NCI-H524 treated with DMSO at 0.1 percent for 48 hours (cell line): ENCODE measurements at regions not wholly inside any gene's neighbourhood (a gene's known extent, or its start where the extent isn't known, plus 50 kb on each side); places are given as distances from the start of the nearest gene placed in this dataset.

Experiments used
- DNase-seq: peaks from one replicate; lab custom pipeline; 2025; lab: John Stamatoyannopoulos, UW

GRCh38 chr20:60321601-60322000 is 363.4 kb downstream of the CDH26 start:
- no peak for DNase-seq

- no peak for DNase-seq
Measured at GRCh38 chr20:60326821-60327220, 368.6 kb downstream of the CDH26 start.

- no peak for DNase-seq
Measured at GRCh38 chr20:60327971-60328660, 369.9 kb downstream of the CDH26 start.

- DNase-seq: no peak
Measured at GRCh38 chr20:60330461-60330860, 372.2 kb downstream of the CDH26 start.

GRCh38 chr20:60331688-60332300 is 373.6 kb downstream of the CDH26 start:
- no peak for DNase-seq

GRCh38 chr20:60332523-60332922 is 374.3 kb downstream of the CDH26 start:
- DNase-seq: no peak

GRCh38 chr20:60334911-60335310 is 376.7 kb downstream of the CDH26 start:
- no peak for DNase-seq

GRCh38 chr20:60338556-60338955 is 380.3 kb downstream of the CDH26 start:
- no peak for DNase-seq

GRCh38 chr20:60339738-60340137 is 381.5 kb downstream of the CDH26 start:
- DNase-seq: no peak

- no peak for DNase-seq
Measured at GRCh38 chr20:60340232-60340631, 382.0 kb downstream of the CDH26 start.

- no peak for DNase-seq
Measured at GRCh38 chr20:60341062-60341461, 382.8 kb downstream of the CDH26 start.

- DNase-seq: no peak
Measured at GRCh38 chr20:60345106-60345505, 386.9 kb downstream of the CDH26 start.

GRCh38 chr20:60349418-60349817 is 391.2 kb downstream of the CDH26 start:
- DNase-seq: no peak

GRCh38 chr20:60352017-60352416 is 393.8 kb downstream of the CDH26 start:
- DNase-seq: no peak

- peak; percentile 26 for DNase-seq
Measured at GRCh38 chr20:60352596-60352995, 394.4 kb downstream of the CDH26 start.

GRCh38 chr20:60354024-60354580 is 395.9 kb downstream of the CDH26 start:
- no peak for DNase-seq

- no peak for DNase-seq
Measured at GRCh38 chr20:60358101-60358500, 399.9 kb downstream of the CDH26 start.

- DNase-seq: no peak
Measured at GRCh38 chr20:60359010-60359409, 400.8 kb downstream of the CDH26 start.

GRCh38 chr20:60361761-60362395 is 403.7 kb downstream of the CDH26 start:
- no peak for DNase-seq

- no peak for DNase-seq
Measured at GRCh38 chr20:60362531-60362930, 404.3 kb downstream of the CDH26 start.

GRCh38 chr20:60363698-60364097 is 405.5 kb downstream of the CDH26 start:
- no peak for DNase-seq

GRCh38 chr20:60365064-60365666 is 406.9 kb downstream of the CDH26 start:
- DNase-seq: no peak

- DNase-seq: no peak
Measured at GRCh38 chr20:60365882-60366281, 407.7 kb downstream of the CDH26 start.
